ENCODE measurements at regions not wholly inside any gene's neighbourhood (a gene's known extent, or its start where the extent isn't known, plus 50 kb on each side); places are given as distances from the start of the nearest gene placed in this dataset.

DNA sequence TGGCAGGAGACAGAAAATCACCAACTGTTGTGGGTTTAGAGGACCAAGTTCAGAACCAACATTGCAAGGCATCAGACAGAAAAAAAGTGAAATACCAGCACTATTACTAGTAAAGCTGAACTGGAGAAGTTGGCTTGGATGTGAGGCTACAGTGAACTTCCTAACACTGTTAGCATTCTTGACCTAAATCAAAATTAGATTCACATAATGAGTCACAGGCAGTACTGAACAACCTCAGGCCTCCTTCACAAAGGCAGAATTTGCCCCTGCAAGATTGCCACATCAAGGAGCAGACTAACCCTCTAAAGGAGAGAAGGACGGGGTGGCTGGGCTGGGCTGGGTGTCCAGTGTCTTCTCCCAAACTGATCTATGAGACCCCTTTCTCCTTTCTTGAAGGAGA is 539.7 kb downstream of the SNAPC1 start:
- intact Hi-C loops (cut with micrococcal nuclease; ENCODE audit: unreplicated experiment) (no loop called here), in situ Hi-C loops (cut with HindIII; ENCODE audit: extremely low pct_ligation_motif_present, low pct_unique_long_range_greater_than_20kb) (no loop called here)
- no peak overlapping the region for H3K27ac ChIP-seq (ENCODE audit: extremely low read length, insufficient read depth, low read length)
- no peak overlapping the region for H3K4me2 ChIP-seq (ENCODE audit: low read depth, low read length)
- H3K27me3 ChIP-seq (ENCODE audit: control insufficient read depth in 1 of 2, insufficient read depth in 2 of 2, low read length in 2 of 2), result no peaks in the 10 kb centered on the region
- ChIA-PET CTCF (ENCODE audit: low intra/inter-chr PET ratio, low total read pairs) (no interaction called here), POLR2A (no interaction called here)
- no peak overlapping the region for H3K9ac ChIP-seq (ENCODE audit: insufficient read depth, low read depth, low read length)
- 0% methylated on average over 1 of the region's 1 CpG for WGBS (ENCODE audit: low lambda C conversion rate)
- H4K20me1 ChIP-seq (ENCODE audit: insufficient read depth, low read length), result no peaks in the 10 kb centered on the region
- H3K36me3 ChIP-seq (replicated peaks in 1 of 2; ENCODE audit: control insufficient read depth in 1 of 2, insufficient read depth in 2 of 2, low read length in 2 of 2), result no peaks in the 10 kb centered on the region
- H3K79me2 ChIP-seq (ENCODE audit: insufficient read depth, low read length), result no peaks in the 10 kb centered on the region
- no peaks in the 10 kb centered on the region for H3K4me1 ChIP-seq (ENCODE audit: insufficient read depth, low read length)
- H3K9me3 ChIP-seq (ENCODE audit: low read length), result peaks cover 6% of the 10 kb centered on the region
- no peak overlapping the region for H2AFZ ChIP-seq (ENCODE audit: low read length)
- no peak overlapping the region for H3K4me3 ChIP-seq (replicated peaks in 1 of 3; ENCODE audit: insufficient read depth in 1 of 3, low read depth in 2 of 3, low read length in 3 of 3)
- DNase-seq (ENCODE audit: low spot score), result no peak
- ATAC-seq, result no peak
- no peak for FAIRE-seq
- BruUV-seq (replicated peaks), result no TSS peak
- TF ChIP-seq, protein P1, sequence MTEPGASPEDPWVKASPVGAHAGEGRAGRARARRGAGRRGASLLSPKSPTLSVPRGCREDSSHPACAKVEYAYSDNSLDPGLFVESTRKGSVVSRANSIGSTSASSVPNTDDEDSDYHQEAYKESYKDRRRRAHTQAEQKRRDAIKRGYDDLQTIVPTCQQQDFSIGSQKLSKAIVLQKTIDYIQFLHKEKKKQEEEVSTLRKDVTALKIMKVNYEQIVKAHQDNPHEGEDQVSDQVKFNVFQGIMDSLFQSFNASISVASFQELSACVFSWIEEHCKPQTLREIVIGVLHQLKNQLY (CRISPR knock-in tag; IDR thresholded peaks at IDR 0.05), result no peak
- TF ChIP-seq ELF3 (CRISPR knock-in tag; IDR thresholded peaks at IDR 0.05), result no peak
- no peak for TF ChIP-seq ZBTB42 (CRISPR knock-in tag; IDR thresholded peaks at IDR 0.05)
- TF ChIP-seq ZNF773 (CRISPR knock-in tag; IDR thresholded peaks at IDR 0.05; ENCODE audit: borderline replicate concordance), result no peak
- TF ChIP-seq ARNT (IDR thresholded peaks at IDR 0.05), result no peak
- no peak for TF ChIP-seq ZNF878 (CRISPR knock-in tag; IDR thresholded peaks at IDR 0.05)
- no peak for TF ChIP-seq RBM22 (optimal IDR thresholded peaks at IDR 0.05; ENCODE audit: low read length)
- TF ChIP-seq ATF7-NPFF (CRISPR knock-in tag; IDR thresholded peaks at IDR 0.05; ENCODE audit: low read depth), result no peak
- TF ChIP-seq ZNF275 (CRISPR knock-in tag; IDR thresholded peaks at IDR 0.05; ENCODE audit: borderline replicate concordance), result no peak
- TF ChIP-seq, protein P2, sequence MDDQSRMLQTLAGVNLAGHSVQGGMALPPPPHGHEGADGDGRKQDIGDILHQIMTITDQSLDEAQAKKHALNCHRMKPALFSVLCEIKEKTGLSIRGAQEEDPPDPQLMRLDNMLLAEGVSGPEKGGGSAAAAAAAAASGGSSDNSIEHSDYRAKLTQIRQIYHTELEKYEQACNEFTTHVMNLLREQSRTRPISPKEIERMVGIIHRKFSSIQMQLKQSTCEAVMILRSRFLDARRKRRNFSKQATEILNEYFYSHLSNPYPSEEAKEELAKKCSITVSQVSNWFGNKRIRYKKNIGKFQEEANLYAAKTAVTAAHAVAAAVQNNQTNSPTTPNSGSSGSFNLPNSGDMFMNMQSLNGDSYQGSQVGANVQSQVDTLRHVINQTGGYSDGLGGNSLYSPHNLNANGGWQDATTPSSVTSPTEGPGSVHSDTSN (CRISPR knock-in tag; IDR thresholded peaks at IDR 0.05; ENCODE audit: borderline replicate concordance), result no peak
- no peak for TF ChIP-seq ZNF142 (CRISPR knock-in tag; IDR thresholded peaks at IDR 0.05)
- no peak for TF ChIP-seq FLYWCH1 (CRISPR knock-in tag; IDR thresholded peaks at IDR 0.05)
- no peak for TF ChIP-seq ZNF225 (CRISPR knock-in tag; IDR thresholded peaks at IDR 0.05)
- no peak for TF ChIP-seq ZFP41 (CRISPR knock-in tag; IDR thresholded peaks at IDR 0.05; ENCODE audit: borderline replicate concordance)

Data from HepG2 (cell line).